GM12864 (cell line): ENCODE measurements at regions not wholly inside any gene's neighbourhood (a gene's known extent, or its start where the extent isn't known, plus 50 kb on each side); places are given as distances from the start of the nearest gene placed in this dataset.

Experiments used
- DNase-seq: peaks from one replicate; pipeline ENCODE4 v3.0.0-alpha.2; 2011; ENCODE audit warnings: low read depth
- H3K4me3 ChIP-seq: 2 replicates; pipeline ENCODE4 v1.5.1; 2011; ENCODE audit warnings: mild to moderate bottlenecking, low read depth, low read length, control low read depth
- TF ChIP-seq, protein P1 (sequence below): IDR thresholded peaks from 2 replicates; pipeline ENCODE4 v1.5.1; 2011; ENCODE audit warnings: low read depth, mild to moderate bottlenecking, moderate library complexity, low read length, control low read depth, inconsistent platforms; ENCODE audit errors: missing control alignments

- no peak for DNase-seq
- no peak overlapping the region for H3K4me3 ChIP-seq
- TF ChIP-seq, protein P1, sequence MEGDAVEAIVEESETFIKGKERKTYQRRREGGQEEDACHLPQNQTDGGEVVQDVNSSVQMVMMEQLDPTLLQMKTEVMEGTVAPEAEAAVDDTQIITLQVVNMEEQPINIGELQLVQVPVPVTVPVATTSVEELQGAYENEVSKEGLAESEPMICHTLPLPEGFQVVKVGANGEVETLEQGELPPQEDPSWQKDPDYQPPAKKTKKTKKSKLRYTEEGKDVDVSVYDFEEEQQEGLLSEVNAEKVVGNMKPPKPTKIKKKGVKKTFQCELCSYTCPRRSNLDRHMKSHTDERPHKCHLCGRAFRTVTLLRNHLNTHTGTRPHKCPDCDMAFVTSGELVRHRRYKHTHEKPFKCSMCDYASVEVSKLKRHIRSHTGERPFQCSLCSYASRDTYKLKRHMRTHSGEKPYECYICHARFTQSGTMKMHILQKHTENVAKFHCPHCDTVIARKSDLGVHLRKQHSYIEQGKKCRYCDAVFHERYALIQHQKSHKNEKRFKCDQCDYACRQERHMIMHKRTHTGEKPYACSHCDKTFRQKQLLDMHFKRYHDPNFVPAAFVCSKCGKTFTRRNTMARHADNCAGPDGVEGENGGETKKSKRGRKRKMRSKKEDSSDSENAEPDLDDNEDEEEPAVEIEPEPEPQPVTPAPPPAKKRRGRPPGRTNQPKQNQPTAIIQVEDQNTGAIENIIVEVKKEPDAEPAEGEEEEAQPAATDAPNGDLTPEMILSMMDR, result no peak
Observed at GRCh38 chr15:85847031-85847430, 52.3 kb upstream of the KLHL25 start.

GRCh38 chr15:85849946-85850345 lies 55.2 kb upstream of the KLHL25 start:
- no peak for DNase-seq
- TF ChIP-seq, protein P1, result no peak
- no peak overlapping the region for H3K4me3 ChIP-seq

GRCh38 chr15:85852969-85853368 lies 58.2 kb upstream of the KLHL25 start:
- TF ChIP-seq, protein P1, result no peak
- no peak overlapping the region for H3K4me3 ChIP-seq
- DNase-seq, result no peak

- H3K4me3 ChIP-seq, result no peak overlapping the region
- TF ChIP-seq, protein P1, result peak; percentile 79
- DNase-seq, result peak; percentile 30
Observed at GRCh38 chr15:85854345-85855097, 59.8 kb upstream of the KLHL25 start.

- DNase-seq, result peak; percentile 34
- TF ChIP-seq, protein P1, result peak; percentile 90
- no peak overlapping the region for H3K4me3 ChIP-seq
Observed at GRCh38 chr15:85858586-85859375, 64.1 kb upstream of the KLHL25 start.

DNA sequence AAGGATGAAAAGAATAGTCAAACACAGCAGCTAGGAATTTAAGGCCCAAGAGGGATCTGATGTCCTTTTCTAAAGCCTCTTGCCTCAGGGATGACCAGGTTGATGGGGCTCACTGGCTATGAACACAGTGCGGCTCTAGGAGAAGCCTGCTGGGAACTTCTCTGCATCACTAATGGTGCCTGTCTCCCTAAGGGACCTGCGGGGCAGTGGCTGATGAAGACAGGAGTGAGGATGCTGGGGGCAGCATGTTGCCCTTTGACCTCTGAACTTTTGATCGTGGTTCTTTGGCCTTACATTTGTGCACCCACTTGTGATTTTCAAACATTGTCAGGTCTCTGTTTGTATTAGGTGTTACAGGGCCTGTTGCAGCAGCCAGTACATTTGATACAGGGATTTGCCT lies 64.9 kb upstream of the KLHL25 start:
- H3K4me3 ChIP-seq, result no peak overlapping the region
- no peak for DNase-seq
- TF ChIP-seq, protein P1, result no peak
